ENCODE measurements at regions not wholly inside any gene's neighbourhood (a gene's known extent, or its start where the extent isn't known, plus 50 kb on each side); places are given as distances from the start of the nearest gene placed in this dataset.

DNA sequence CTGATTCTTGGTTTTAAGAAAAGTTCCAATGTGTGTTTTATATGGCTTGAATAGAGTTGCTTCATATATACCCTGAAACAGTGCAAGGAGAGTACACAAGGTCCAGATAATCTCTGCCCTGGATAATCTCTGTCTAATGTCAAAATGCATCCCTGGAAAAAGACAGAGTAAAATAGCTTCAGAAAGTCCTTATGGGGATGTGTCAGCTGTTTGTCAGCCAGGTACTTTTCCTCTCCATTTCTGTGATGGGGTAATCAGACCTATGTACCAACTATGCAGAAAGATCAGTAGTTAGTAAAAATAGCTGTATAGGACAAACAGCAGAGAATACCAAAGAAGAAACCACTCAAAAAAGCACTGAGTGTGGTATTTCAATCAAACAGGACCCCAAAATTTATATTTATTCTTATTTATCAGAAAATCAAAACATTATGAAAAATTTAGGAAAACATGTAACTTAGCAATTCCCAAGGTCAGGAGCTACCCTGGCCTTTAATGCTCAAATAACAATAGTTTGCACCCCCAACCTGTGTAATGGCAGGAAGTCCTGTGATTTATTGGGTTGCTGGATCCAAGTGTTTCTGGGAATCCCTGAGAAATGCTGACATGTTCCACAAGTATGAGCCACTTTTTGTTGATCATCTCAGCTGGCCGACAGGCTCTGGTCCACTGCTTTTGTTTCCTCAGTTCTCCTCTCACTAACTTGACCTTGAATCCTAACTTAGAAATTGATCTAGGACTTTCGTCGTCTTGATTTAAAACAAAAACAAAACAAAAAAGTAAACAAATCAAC is 69.6 kb downstream of the MDH1 start:
- no peak for TF ChIP-seq POLR2A (IDR thresholded peaks at IDR 0.05)
- TF ChIP-seq, protein P1, sequence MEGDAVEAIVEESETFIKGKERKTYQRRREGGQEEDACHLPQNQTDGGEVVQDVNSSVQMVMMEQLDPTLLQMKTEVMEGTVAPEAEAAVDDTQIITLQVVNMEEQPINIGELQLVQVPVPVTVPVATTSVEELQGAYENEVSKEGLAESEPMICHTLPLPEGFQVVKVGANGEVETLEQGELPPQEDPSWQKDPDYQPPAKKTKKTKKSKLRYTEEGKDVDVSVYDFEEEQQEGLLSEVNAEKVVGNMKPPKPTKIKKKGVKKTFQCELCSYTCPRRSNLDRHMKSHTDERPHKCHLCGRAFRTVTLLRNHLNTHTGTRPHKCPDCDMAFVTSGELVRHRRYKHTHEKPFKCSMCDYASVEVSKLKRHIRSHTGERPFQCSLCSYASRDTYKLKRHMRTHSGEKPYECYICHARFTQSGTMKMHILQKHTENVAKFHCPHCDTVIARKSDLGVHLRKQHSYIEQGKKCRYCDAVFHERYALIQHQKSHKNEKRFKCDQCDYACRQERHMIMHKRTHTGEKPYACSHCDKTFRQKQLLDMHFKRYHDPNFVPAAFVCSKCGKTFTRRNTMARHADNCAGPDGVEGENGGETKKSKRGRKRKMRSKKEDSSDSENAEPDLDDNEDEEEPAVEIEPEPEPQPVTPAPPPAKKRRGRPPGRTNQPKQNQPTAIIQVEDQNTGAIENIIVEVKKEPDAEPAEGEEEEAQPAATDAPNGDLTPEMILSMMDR (IDR thresholded peaks at IDR 0.05), result no peak
- TF ChIP-seq EP300 (IDR thresholded peaks at IDR 0.05), result no peak

Data from gastroesophageal sphincter (tissue), 3 donors.